Neural cell (in vitro differentiated cells): ENCODE measurements at regions not wholly inside any gene's neighbourhood (a gene's known extent, or its start where the extent isn't known, plus 50 kb on each side); places are given as distances from the start of the nearest gene placed in this dataset.

ENCODE experiments used
- EP300 ChIP-seq: fragments of 450-650 bp; conservative IDR thresholded peaks from 2 replicates; pipeline ENCODE4 v1.6.1; 2014; ENCODE audit warnings: antibody characterized with exemption, mild to moderate bottlenecking, moderate library complexity; ENCODE audit not compliant: poor library complexity, severe bottlenecking
- EZH2 ChIP-seq: fragments of 200-600, 300-800 bp; shearing (Covaris generic), sonication (generic); IDR thresholded peaks from 2 replicates; pipeline ENCODE4 v1.6.1; 2014; ENCODE audit warnings: antibody characterized with exemption, low read length, borderline replicate concordance, mild to moderate bottlenecking; ENCODE audit not compliant: insufficient read depth, poor library complexity, severe bottlenecking
- MXI1 ChIP-seq: fragments of 450-650 bp; conservative IDR thresholded peaks from 2 replicates; pipeline ENCODE4 v1.6.1; 2014; ENCODE audit warnings: antibody characterized with exemption, mild to moderate bottlenecking; ENCODE audit not compliant: poor library complexity, severe bottlenecking
- POLR2AphosphoS5 ChIP-seq: IDR thresholded peaks from 2 replicates; pipeline ENCODE4 v1.6.1; 2012
- RAD21 ChIP-seq: fragments of 450-650 bp; conservative IDR thresholded peaks from 2 replicates; pipeline ENCODE4 v1.6.1; 2014; ENCODE audit warnings: antibody characterized with exemption, mild to moderate bottlenecking, moderate library complexity
- SMC3 ChIP-seq: fragments of 450-650 bp; conservative IDR thresholded peaks from 2 replicates; pipeline ENCODE4 v1.6.1; 2014; ENCODE audit warnings: antibody characterized with exemption, mild to moderate bottlenecking, moderate library complexity; ENCODE audit not compliant: poor library complexity
- TAF1 ChIP-seq: IDR thresholded peaks from 2 replicates; pipeline ENCODE4 v1.6.1; 2012; ENCODE audit warnings: low read depth
- TF ChIP-seq, protein P1 (sequence below): fragments of 450-650 bp; IDR thresholded peaks from 2 replicates; pipeline ENCODE4 v1.5.1; 2014; ENCODE audit warnings: antibody characterized with exemption, mild to moderate bottlenecking, moderate library complexity; ENCODE audit not compliant: poor library complexity, severe bottlenecking
- TF ChIP-seq, protein P2 (sequence below): IDR thresholded peaks from 2 replicates; pipeline ENCODE4 v1.6.1; 2012; ENCODE audit warnings: borderline replicate concordance

GRCh38 chr5:155307229-155307628 lies 293.7 kb downstream of the KIF4B start:
- TF ChIP-seq POLR2AphosphoS5 (no peak), EP300 (no peak), EZH2 (no peak), SMC3 (no peak), RAD21 (no peak), TAF1 (no peak), MXI1 (no peak)
- TF ChIP-seq, protein P1, sequence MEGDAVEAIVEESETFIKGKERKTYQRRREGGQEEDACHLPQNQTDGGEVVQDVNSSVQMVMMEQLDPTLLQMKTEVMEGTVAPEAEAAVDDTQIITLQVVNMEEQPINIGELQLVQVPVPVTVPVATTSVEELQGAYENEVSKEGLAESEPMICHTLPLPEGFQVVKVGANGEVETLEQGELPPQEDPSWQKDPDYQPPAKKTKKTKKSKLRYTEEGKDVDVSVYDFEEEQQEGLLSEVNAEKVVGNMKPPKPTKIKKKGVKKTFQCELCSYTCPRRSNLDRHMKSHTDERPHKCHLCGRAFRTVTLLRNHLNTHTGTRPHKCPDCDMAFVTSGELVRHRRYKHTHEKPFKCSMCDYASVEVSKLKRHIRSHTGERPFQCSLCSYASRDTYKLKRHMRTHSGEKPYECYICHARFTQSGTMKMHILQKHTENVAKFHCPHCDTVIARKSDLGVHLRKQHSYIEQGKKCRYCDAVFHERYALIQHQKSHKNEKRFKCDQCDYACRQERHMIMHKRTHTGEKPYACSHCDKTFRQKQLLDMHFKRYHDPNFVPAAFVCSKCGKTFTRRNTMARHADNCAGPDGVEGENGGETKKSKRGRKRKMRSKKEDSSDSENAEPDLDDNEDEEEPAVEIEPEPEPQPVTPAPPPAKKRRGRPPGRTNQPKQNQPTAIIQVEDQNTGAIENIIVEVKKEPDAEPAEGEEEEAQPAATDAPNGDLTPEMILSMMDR, result no peak
- TF ChIP-seq, protein P2, sequence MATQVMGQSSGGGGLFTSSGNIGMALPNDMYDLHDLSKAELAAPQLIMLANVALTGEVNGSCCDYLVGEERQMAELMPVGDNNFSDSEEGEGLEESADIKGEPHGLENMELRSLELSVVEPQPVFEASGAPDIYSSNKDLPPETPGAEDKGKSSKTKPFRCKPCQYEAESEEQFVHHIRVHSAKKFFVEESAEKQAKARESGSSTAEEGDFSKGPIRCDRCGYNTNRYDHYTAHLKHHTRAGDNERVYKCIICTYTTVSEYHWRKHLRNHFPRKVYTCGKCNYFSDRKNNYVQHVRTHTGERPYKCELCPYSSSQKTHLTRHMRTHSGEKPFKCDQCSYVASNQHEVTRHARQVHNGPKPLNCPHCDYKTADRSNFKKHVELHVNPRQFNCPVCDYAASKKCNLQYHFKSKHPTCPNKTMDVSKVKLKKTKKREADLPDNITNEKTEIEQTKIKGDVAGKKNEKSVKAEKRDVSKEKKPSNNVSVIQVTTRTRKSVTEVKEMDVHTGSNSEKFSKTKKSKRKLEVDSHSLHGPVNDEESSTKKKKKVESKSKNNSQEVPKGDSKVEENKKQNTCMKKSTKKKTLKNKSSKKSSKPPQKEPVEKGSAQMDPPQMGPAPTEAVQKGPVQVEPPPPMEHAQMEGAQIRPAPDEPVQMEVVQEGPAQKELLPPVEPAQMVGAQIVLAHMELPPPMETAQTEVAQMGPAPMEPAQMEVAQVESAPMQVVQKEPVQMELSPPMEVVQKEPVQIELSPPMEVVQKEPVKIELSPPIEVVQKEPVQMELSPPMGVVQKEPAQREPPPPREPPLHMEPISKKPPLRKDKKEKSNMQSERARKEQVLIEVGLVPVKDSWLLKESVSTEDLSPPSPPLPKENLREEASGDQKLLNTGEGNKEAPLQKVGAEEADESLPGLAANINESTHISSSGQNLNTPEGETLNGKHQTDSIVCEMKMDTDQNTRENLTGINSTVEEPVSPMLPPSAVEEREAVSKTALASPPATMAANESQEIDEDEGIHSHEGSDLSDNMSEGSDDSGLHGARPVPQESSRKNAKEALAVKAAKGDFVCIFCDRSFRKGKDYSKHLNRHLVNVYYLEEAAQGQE, result no peak
